Prostate gland (tissue), 2 donors: ENCODE measurements at regions not wholly inside any gene's neighbourhood (a gene's known extent, or its start where the extent isn't known, plus 50 kb on each side); places are given as distances from the start of the nearest gene placed in this dataset.

Experiments
- DNase-seq: peaks from one replicate; pipeline ENCODE4 v3.0.0-alpha.2; 2019; ENCODE audit warnings: low spot score
- H3K27ac ChIP-seq, 2 donors: fragments of 200-600 bp; sonication (generic); 2 replicates each; pipeline ENCODE4 v1.5.1; 2017 to 2019
- H3K27me3 ChIP-seq: fragments of 200-600 bp; sonication (generic); replicated peaks from 2 replicates; pipeline ENCODE4 v1.5.1; 2019; ENCODE audit not compliant: insufficient read depth
- H3K36me3 ChIP-seq, 2 donors: fragments of 200-600 bp; sonication (generic); 1 replicate in 1 of 2; 2 replicates in 1 of 2; pipeline versions ENCODE4 v1.5.1 to v1.8.1; 2017 to 2019
- H3K4me1 ChIP-seq: fragments of 200-600 bp; sonication (generic); replicated peaks from 2 replicates; pipeline ENCODE4 v1.5.1; 2019
- H3K4me3 ChIP-seq, 2 donors: fragments of 200-600 bp; sonication (generic); 2 replicates each; pipeline ENCODE4 v1.5.1; 2017 to 2019
- H3K9me3 ChIP-seq: fragments of 200-600 bp; sonication (generic); 2 replicates; pipeline ENCODE4 v1.5.1; 2017
- POLR2A ChIP-seq: fragments of 450-650 bp; IDR thresholded peaks from one replicate; pipeline ENCODE4 v1.6.1; 2016; ENCODE audit warnings: antibody characterized with exemption, mild to moderate bottlenecking
- POLR2AphosphoS5 ChIP-seq: sonication (generic); formaldehyde crosslinking; IDR thresholded peaks from one replicate; pipeline ENCODE4 v1.6.1; 2017; ENCODE audit warnings: antibody characterized with exemption
- WGBS: methylation state at CpG from one replicate; pipeline ENCODE4 v1.1.5; 2018; 5-methylcytosine and 5-hydroxymethylcytosine counted together
- intact Hi-C: fragments of 100-400 bp; cut with DNase I; formaldehyde crosslinking; loops from one replicate; pipeline ENCODE4 v1.14.2; 2022
- TF ChIP-seq, protein P1 (sequence below), 4 experiments: fragments of 200-600 bp in 2 of 4; fragments of 450-650 bp in 2 of 4; sonication (generic) in 2 of 4; IDR thresholded peaks; 1 replicate in 3 of 4; 2 replicates in 1 of 4; pipeline ENCODE4 v1.5.1; 2016 to 2019; ENCODE audit warnings: antibody characterized with exemption in 4 of 4, mild to moderate bottlenecking in 2 of 4, moderate library complexity in 2 of 4

DNA sequence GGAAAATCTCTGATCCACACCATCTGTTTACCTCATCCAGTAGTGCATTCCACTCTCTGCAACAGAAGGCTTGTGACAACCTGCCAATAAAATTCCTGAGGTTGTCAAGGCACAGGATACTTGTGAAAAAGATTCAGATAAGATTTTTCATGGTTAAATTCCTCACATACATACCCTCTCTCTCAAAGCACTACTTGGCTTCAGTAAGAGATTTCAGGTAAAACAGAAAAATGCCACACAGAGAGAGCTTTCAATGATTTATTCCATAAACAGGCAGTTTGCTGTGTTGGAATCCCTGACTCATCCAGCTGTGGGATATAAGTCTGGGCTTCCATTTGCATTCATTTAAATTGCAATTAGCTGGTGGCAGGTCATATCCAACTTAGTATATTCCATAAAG lies 99.7 kb upstream of the CAV2 start:
- H3K27ac ChIP-seq, result no peak overlapping the region
- H3K27me3 ChIP-seq, result no peaks in the 10 kb centered on the region
- TF ChIP-seq POLR2A (no peak), POLR2AphosphoS5 (no peak)
- TF ChIP-seq, protein P1, sequence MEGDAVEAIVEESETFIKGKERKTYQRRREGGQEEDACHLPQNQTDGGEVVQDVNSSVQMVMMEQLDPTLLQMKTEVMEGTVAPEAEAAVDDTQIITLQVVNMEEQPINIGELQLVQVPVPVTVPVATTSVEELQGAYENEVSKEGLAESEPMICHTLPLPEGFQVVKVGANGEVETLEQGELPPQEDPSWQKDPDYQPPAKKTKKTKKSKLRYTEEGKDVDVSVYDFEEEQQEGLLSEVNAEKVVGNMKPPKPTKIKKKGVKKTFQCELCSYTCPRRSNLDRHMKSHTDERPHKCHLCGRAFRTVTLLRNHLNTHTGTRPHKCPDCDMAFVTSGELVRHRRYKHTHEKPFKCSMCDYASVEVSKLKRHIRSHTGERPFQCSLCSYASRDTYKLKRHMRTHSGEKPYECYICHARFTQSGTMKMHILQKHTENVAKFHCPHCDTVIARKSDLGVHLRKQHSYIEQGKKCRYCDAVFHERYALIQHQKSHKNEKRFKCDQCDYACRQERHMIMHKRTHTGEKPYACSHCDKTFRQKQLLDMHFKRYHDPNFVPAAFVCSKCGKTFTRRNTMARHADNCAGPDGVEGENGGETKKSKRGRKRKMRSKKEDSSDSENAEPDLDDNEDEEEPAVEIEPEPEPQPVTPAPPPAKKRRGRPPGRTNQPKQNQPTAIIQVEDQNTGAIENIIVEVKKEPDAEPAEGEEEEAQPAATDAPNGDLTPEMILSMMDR (IDR thresholded peaks at IDR 0.05), result no peak
- H3K4me1 ChIP-seq, result no peaks in the 10 kb centered on the region
- no peak for DNase-seq
- no peak overlapping the region for H3K4me3 ChIP-seq
- no peaks in the 10 kb centered on the region for H3K9me3 ChIP-seq
- intact Hi-C loops, result loop anchor here (10.0 kb wide), 1 partner anchor 125 kb away; no protein-coding TSS in a partner anchor
- H3K36me3 ChIP-seq, result no peaks in the 10 kb centered on the region

DNA sequence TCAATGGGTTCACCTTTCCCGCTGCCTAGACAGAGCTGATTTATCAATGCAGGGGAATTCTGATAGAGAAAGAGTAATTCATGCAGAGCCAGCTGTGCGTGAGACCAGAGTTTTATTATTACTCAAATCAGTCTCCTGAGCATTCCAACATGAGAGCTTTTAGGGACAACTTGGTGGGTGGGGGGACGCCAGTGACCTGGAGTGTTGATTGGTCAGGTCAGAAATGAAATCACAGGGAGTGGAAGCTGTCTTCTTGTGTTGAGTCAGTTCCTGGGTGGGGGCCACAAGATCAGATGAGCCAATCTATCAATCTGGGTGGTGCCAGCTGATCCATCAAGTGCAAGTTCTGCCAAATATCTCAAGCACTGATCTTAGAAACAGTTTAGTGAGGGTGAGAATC lies 99.0 kb upstream of the CAV2 start:
- no peaks in the 10 kb centered on the region for H3K36me3 ChIP-seq
- DNase-seq, result no peak
- H3K4me3 ChIP-seq, result no peak overlapping the region
- 95% methylated on average over 3 of the region's 3 CpGs for WGBS
- H3K27me3 ChIP-seq, result no peaks in the 10 kb centered on the region
- H3K27ac ChIP-seq, result no peak overlapping the region
- no peaks in the 10 kb centered on the region for H3K9me3 ChIP-seq
- intact Hi-C loops, result no loop called here
- TF ChIP-seq POLR2AphosphoS5 (no peak), POLR2A (no peak)
- TF ChIP-seq, protein P1 (IDR thresholded peaks at IDR 0.05), result no peak
- no peaks in the 10 kb centered on the region for H3K4me1 ChIP-seq

DNA sequence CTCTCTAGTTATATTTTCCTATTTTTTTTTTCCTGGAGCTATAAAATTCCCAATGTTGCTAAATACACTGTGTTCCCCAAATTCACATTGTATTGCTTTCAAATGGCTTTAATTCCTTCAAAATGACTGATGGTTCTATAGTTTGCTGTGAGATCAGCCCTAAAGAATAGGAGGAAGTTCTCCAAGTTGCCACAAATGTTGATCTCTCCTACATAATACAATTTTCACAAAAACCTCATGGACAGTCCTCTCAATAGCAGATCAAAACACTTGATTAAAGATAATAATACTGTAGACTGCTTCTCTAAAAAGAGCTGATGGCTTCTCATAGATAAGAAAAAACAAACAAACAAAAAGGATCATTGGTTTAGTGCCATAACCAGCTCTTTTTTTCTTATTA lies 97.8 kb upstream of the CAV2 start:
- no peak for DNase-seq
- no peak for TF ChIP-seq POLR2A
- TF ChIP-seq, protein P1 (IDR thresholded peaks at IDR 0.05), result no peak
- TF ChIP-seq POLR2AphosphoS5, result no peak
- H3K36me3 ChIP-seq, result no peaks in the 10 kb centered on the region
- no peak overlapping the region for H3K27ac ChIP-seq
- no peaks in the 10 kb centered on the region for H3K27me3 ChIP-seq
- no peak overlapping the region for H3K4me3 ChIP-seq
- intact Hi-C loops, result no loop called here
- H3K4me1 ChIP-seq, result no peaks in the 10 kb centered on the region
- H3K9me3 ChIP-seq, result no peaks in the 10 kb centered on the region

DNA sequence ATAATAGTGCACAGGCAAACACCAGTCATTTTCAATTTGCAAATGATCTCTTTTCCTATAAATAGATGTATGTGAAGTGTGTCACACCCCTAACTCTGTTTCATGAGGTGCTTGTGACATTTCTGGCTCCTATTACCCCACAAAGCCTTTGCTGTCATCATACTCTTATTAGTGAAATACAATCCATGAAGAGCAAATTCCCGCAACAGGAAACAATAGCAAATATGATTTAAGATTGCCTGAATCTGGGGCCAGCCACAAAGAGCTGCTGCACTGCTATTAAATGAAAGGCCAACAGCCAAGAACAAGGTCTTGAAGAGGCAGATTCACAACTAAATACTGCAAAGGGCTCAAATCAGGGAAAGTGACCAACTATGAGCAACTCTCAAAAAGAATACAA lies 96.3 kb upstream of the CAV2 start:
- no peaks in the 10 kb centered on the region for H3K4me1 ChIP-seq
- H3K4me3 ChIP-seq, result no peak overlapping the region
- no peak overlapping the region for H3K27ac ChIP-seq
- WGBS, result 13% methylated on average over 1 of the region's 1 CpG
- TF ChIP-seq, protein P1 (IDR thresholded peaks at IDR 0.05), result no peak
- TF ChIP-seq POLR2A (no peak), POLR2AphosphoS5 (no peak)
- H3K9me3 ChIP-seq, result no peaks in the 10 kb centered on the region
- no peaks in the 10 kb centered on the region for H3K27me3 ChIP-seq
- H3K36me3 ChIP-seq, result no peaks in the 10 kb centered on the region
- intact Hi-C loops, result no loop called here
- DNase-seq, result no peak

DNA sequence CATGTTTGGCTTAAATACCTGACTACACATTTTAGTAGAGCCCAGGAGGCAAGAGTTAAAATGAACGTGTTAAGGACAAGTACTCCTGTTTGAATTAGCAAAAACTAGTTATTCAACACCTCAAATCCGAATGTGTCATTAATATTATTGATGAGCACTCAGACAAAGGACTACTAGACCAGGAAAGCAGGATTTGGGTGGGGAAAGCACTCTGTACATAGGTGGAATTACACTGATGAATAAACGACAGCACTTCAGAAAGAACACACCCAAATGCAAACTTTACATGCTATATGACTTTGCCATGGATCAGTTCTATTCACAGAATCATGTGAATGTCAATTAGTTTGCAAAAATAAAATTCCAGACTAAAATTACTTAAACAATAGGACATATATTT lies 95.1 kb upstream of the CAV2 start:
- Histone ChIP-seq H3K27me3 (no peaks in the 10 kb centered on the region), H3K9me3 (no peaks in the 10 kb centered on the region), H3K27ac (no peak overlapping the region), H3K4me3 (no peak overlapping the region), H3K36me3 (no peaks in the 10 kb centered on the region), H3K4me1 (no peaks in the 10 kb centered on the region)
- intact Hi-C loops, result no loop called here
- WGBS, result 65% methylated on average over 3 of the region's 3 CpGs
- no peak for DNase-seq
- TF ChIP-seq, protein P1 (IDR thresholded peaks at IDR 0.05), result no peak
- no peak for TF ChIP-seq POLR2AphosphoS5
- TF ChIP-seq POLR2A, result no peak
